Endothelial cell of umbilical vein (primary cell): ENCODE measurements at regions not wholly inside any gene's neighbourhood (a gene's known extent, or its start where the extent isn't known, plus 50 kb on each side); places are given as distances from the start of the nearest gene placed in this dataset.

Experiments used
- BruUV-seq: library from RNA; stranded (reverse); fragments of 400-500 nt; replicated peaks from 2 replicates; lab custom pipeline; 2021; lab: Mats Ljungman, UMichigan
- CTCF ChIA-PET: fragments of 300-600, 350-600 bp; sonication (Branson Sonifier 250); formaldehyde crosslinking; loops from one replicate; lab custom pipeline; 2021; ENCODE audit warnings: antibody characterized with exemption, inconsistent platforms; lab: Charles Lee
- POLR2A ChIA-PET: fragments of 300-600, 350-600 bp; sonication (Branson Sonifier 250); formaldehyde crosslinking; loops from one replicate; lab custom pipeline; 2021; ENCODE audit warnings: antibody characterized with exemption, inconsistent platforms; lab: Charles Lee
- DNase-seq: peaks from one replicate; pipeline ENCODE4 v3.0.0-alpha.2; 2011; ENCODE audit warnings: low read depth, low spot score
- FAIRE-seq: peaks from 2 replicates; lab custom pipeline; 2011; peaks lifted over from hg19 to GRCh38; lab: Jason Lieb, UNC
- H2AFZ ChIP-seq: 2 replicates; pipeline ENCODE4 v1.6.0; 2012; ENCODE audit warnings: low read depth, low read length, control low read depth, inconsistent platforms
- H3K27ac ChIP-seq: 2 replicates; pipeline ENCODE4 v1.5.1; 2011; ENCODE audit warnings: low read depth, mild to moderate bottlenecking, control low read depth, low read length, moderate library complexity; ENCODE audit not compliant: insufficient read depth
- H3K27me3 ChIP-seq, 2 experiments: 2 replicates each; pipeline versions ENCODE4 v1.6.0 to v1.6.1; 2011; ENCODE audit warnings: low read length in 2 of 2, mixed read lengths in 1 of 2; ENCODE audit not compliant: control insufficient read depth in 2 of 2, insufficient read depth in 2 of 2
- H3K36me3 ChIP-seq, 2 experiments: 2 replicates in 1 of 2; 3 replicates in 1 of 2; pipeline ENCODE4 v1.5.1; 2011; ENCODE audit warnings: low read length in 2 of 2, mild to moderate bottlenecking in 1 of 2, moderate library complexity in 1 of 2; ENCODE audit not compliant: control insufficient read depth in 2 of 2, insufficient read depth in 2 of 2; ENCODE audit errors: extremely low read depth in 1 of 2
- H3K4me1 ChIP-seq: 3 replicates; pipeline ENCODE4 v1.5.1; 2011; ENCODE audit warnings: mild to moderate bottlenecking, low read length; ENCODE audit not compliant: control insufficient read depth, insufficient read depth; ENCODE audit errors: extremely low read depth
- H3K4me2 ChIP-seq: 2 replicates; pipeline ENCODE4 v1.6.1; 2011; ENCODE audit warnings: low read length, control low read depth, mixed read lengths; ENCODE audit not compliant: insufficient read depth
- H3K4me3 ChIP-seq, 3 experiments: fragments of 200-600 bp in 1 of 3; sonication (generic), shearing (Covaris generic) in 1 of 3; replicated peaks in 1 of 3; 2 replicates each; pipeline ENCODE4 v1.5.1; 2011 to 2016; ENCODE audit warnings: control low read depth in 3 of 3, low read length in 3 of 3, mild to moderate bottlenecking in 2 of 3, inconsistent platforms in 1 of 3, low read depth in 1 of 3, moderate library complexity in 1 of 3; ENCODE audit not compliant: insufficient read depth in 1 of 3
- H3K79me2 ChIP-seq: 2 replicates; pipeline ENCODE4 v1.6.0; 2012; ENCODE audit warnings: low read length, inconsistent platforms; ENCODE audit not compliant: control insufficient read depth, insufficient read depth
- H3K9ac ChIP-seq: replicated peaks from 2 replicates; pipeline ENCODE3; 2011; ENCODE audit warnings: low read length, control low read depth; ENCODE audit not compliant: insufficient read depth; ENCODE audit errors: extremely low read depth
- H3K9me1 ChIP-seq: replicated peaks from 3 replicates; pipeline ENCODE4 v1.6.0; 2011; ENCODE audit warnings: mild to moderate bottlenecking, low read length; ENCODE audit not compliant: control insufficient read depth, insufficient read depth; ENCODE audit errors: extremely low read depth
- H3K9me3 ChIP-seq: replicated peaks from 2 replicates; pipeline ENCODE4 v1.5.1; 2012; ENCODE audit warnings: low read length, inconsistent platforms; ENCODE audit not compliant: control insufficient read depth, insufficient read depth
- H4K20me1 ChIP-seq: replicated peaks from 2 replicates; pipeline ENCODE3; 2011; ENCODE audit warnings: mild to moderate bottlenecking, low read length; ENCODE audit not compliant: control insufficient read depth, insufficient read depth; ENCODE audit errors: extremely low read depth
- EZH2 ChIP-seq: IDR thresholded peaks from 2 replicates; pipeline ENCODE4 v1.6.1; 2012; ENCODE audit warnings: borderline replicate concordance, low read depth, mild to moderate bottlenecking, moderate library complexity, low read length, inconsistent platforms; ENCODE audit not compliant: severe bottlenecking
- FOS ChIP-seq: IDR thresholded peaks from 2 replicates; pipeline ENCODE4 v1.6.1; 2011; ENCODE audit warnings: mild to moderate bottlenecking, low read length, moderate library complexity, borderline replicate concordance; ENCODE audit not compliant: insufficient read depth
- GATA2 ChIP-seq: IDR thresholded peaks from 2 replicates; pipeline ENCODE4 v1.7.0; 2011; ENCODE audit warnings: low read depth, mild to moderate bottlenecking, moderate library complexity, mixed read lengths, low read length; ENCODE audit not compliant: insufficient read length, insufficient read depth
- JUN ChIP-seq: IDR thresholded peaks from 2 replicates; pipeline ENCODE4 v1.6.1; 2011; ENCODE audit warnings: borderline replicate concordance, low read depth; ENCODE audit not compliant: insufficient read length, insufficient read depth
- MYC ChIP-seq: IDR thresholded peaks from one replicate; pipeline ENCODE4 v1.6.1; 2011; ENCODE audit warnings: mild to moderate bottlenecking, low read depth, low read length
- POLR2A ChIP-seq: IDR thresholded peaks from 2 replicates; pipeline ENCODE4 v1.6.1; 2012; ENCODE audit warnings: low read depth, mild to moderate bottlenecking, control low read depth, low read length
- POLR2AphosphoS5 ChIP-seq: IDR thresholded peaks from 2 replicates; pipeline ENCODE4 v1.6.1; 2012; ENCODE audit warnings: low read depth, mild to moderate bottlenecking, control low read depth, low read length, moderate library complexity; ENCODE audit not compliant: insufficient read depth
- dilution Hi-C: fragments of 300-500 bp; cut with MboI; formaldehyde crosslinking; loops from one replicate; pipeline ENCODE4 v1.15.0; 2019; ENCODE audit warnings: low sequenced_read_pairs; ENCODE audit not compliant: extremely low pct_ligation_motif_present
- intact Hi-C: fragments of 100-400 bp; cut with micrococcal nuclease; formaldehyde crosslinking; loops from one replicate; pipeline ENCODE4 v1.10.0; 2022
- TF ChIP-seq, protein P1 (sequence below): IDR thresholded peaks from 2 replicates; pipeline ENCODE4 v1.6.1; 2011; ENCODE audit not compliant: insufficient read depth, insufficient read length
- TF ChIP-seq, protein P2 (sequence below), 2 donors: IDR thresholded peaks; 1 replicate in 1 of 2; 2 replicates in 1 of 2; pipeline ENCODE4 v1.5.1; 2011; ENCODE audit warnings: low read length in 2 of 2, mild to moderate bottlenecking in 2 of 2, moderate library complexity in 2 of 2, control low read depth in 1 of 2, inconsistent platforms in 1 of 2, low read depth in 1 of 2; ENCODE audit not compliant: insufficient read depth in 1 of 2; ENCODE audit errors: extremely low read depth in 1 of 2

DNA sequence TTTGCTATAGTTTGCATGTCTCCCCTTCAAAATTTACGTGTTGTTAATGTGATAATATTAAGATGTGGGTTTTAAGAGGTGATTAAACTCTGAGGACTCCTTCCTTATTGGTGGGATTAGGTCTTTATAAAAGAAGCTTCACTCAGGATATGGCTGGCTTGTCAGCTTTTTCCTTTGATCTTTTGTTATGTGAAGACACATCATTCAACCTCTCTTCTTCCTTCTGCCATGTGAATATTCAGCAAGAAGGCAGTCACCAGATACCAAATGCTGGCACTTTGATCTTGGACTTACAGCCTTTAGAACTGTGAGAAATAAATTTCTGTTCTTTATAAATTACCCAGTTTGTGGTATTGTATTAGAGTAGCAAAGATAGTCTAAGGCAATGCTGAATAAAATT is 855.9 kb upstream of the CDH10 start:
- Histone ChIP-seq H3K9ac (no peak overlapping the region), H3K79me2 (no peaks in the 10 kb centered on the region), H2AFZ (no peak overlapping the region), H3K9me3 (peaks cover 1% of the 10 kb centered on the region), H3K4me3 (no peak overlapping the region), H3K27me3 (no peaks in the 10 kb centered on the region), H3K36me3 (no peaks in the 10 kb centered on the region), H3K4me2 (no peak overlapping the region), H3K9me1 (no peaks in the 10 kb centered on the region), H3K27ac (no peak overlapping the region), H4K20me1 (no peaks in the 10 kb centered on the region), H3K4me1 (no peaks in the 10 kb centered on the region)
- POLR2A ChIA-PET: no interaction called here
- dilution Hi-C loops: no loop called here
- no peak for DNase-seq
- no TSS peak for BruUV-seq
- intact Hi-C loops: no loop called here
- CTCF ChIA-PET: no interaction called here
- TF ChIP-seq, protein P1, sequence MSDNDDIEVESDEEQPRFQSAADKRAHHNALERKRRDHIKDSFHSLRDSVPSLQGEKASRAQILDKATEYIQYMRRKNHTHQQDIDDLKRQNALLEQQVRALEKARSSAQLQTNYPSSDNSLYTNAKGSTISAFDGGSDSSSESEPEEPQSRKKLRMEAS: no peak
- TF ChIP-seq EZH2 (no peak), POLR2A (no peak), POLR2AphosphoS5 (no peak)
- no peak for FAIRE-seq

DNA sequence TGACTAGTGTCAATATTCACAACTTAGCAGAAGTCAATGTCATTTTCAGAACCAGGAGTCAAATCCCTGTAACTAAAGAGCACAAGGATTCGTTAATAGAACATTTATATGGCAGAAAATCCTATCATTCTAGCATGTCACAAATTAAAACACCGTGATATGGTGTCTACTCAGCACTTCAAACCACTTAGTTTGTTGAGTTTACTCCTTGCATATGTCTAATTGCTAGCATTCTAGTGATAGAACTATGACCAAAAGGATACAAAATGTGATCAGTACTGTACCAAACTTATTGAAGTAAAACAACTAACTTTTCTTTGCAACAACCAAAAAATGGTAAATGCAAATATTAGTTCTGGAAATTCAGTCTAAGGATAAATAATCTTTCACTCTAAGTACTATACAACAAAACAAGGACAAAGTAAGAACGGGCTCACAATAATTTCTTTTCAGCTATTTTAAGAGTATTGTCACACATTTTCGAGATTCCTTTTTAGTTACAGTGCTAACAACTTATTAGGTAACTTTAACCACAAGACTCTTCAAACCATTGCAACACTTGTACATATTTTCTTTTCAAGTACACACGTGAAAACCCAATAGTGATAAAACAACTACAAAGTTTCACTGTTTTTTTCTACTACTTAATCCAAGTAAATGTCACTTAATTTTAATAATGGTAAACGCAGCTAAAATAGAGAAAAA is 845.2 kb upstream of the CDH10 start:
- Histone ChIP-seq H3K4me2 (no peak overlapping the region), H3K4me1 (no peaks in the 10 kb centered on the region), H2AFZ (no peak overlapping the region), H3K27me3 (no peaks in the 10 kb centered on the region), H3K9me3 (no peaks in the 10 kb centered on the region), H3K79me2 (no peaks in the 10 kb centered on the region), H3K9ac (no peak overlapping the region), H4K20me1 (no peaks in the 10 kb centered on the region), H3K4me3 (no peak overlapping the region), H3K36me3 (no peaks in the 10 kb centered on the region), H3K9me1 (no peaks in the 10 kb centered on the region), H3K27ac (no peak overlapping the region)
- intact Hi-C loops (no loop called here), dilution Hi-C loops (no loop called here)
- DNase-seq (no peak), FAIRE-seq (no peak)
- ChIA-PET CTCF (no interaction called here), POLR2A (no interaction called here)
- no peak for TF ChIP-seq JUN
- TF ChIP-seq MYC: no peak
- no peak for TF ChIP-seq POLR2A
- no peak for TF ChIP-seq GATA2
- TF ChIP-seq, protein P1: no peak
- TF ChIP-seq EZH2: no peak
- TF ChIP-seq POLR2AphosphoS5: no peak
- no peak for TF ChIP-seq FOS
- TF ChIP-seq, protein P2, sequence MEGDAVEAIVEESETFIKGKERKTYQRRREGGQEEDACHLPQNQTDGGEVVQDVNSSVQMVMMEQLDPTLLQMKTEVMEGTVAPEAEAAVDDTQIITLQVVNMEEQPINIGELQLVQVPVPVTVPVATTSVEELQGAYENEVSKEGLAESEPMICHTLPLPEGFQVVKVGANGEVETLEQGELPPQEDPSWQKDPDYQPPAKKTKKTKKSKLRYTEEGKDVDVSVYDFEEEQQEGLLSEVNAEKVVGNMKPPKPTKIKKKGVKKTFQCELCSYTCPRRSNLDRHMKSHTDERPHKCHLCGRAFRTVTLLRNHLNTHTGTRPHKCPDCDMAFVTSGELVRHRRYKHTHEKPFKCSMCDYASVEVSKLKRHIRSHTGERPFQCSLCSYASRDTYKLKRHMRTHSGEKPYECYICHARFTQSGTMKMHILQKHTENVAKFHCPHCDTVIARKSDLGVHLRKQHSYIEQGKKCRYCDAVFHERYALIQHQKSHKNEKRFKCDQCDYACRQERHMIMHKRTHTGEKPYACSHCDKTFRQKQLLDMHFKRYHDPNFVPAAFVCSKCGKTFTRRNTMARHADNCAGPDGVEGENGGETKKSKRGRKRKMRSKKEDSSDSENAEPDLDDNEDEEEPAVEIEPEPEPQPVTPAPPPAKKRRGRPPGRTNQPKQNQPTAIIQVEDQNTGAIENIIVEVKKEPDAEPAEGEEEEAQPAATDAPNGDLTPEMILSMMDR (IDR thresholded peaks at IDR 0.05; ENCODE audit: extremely low read depth in 1 of 2, insufficient read depth in 1 of 2, low read depth in 1 of 2, low read length in 2 of 2): no peak
- no TSS peak for BruUV-seq
